GM12891 (cell line): ENCODE measurements at regions not wholly inside any gene's neighbourhood (a gene's known extent, or its start where the extent isn't known, plus 50 kb on each side); places are given as distances from the start of the nearest gene placed in this dataset.
"Not testable (repeated sequence)": the region's sequence is repeated elsewhere in the genome, so short reads cannot be mapped to it uniquely, and the experiment has no call there.

Experiments used
- DNase-seq: peaks from one replicate; pipeline ENCODE4 v3.0.0; 2011; ENCODE audit warnings: low spot score; ENCODE audit not compliant: insufficient read length
- FAIRE-seq: peaks from 2 replicates; lab custom pipeline; 2011; peaks lifted over from hg19 to GRCh38; lab: Jason Lieb, UNC
- PAX5 ChIP-seq: IDR thresholded peaks from 2 replicates; pipeline ENCODE4 v1.6.1; 2011; ENCODE audit warnings: low read length, moderate library complexity, mild to moderate bottlenecking; ENCODE audit not compliant: insufficient read depth, severe bottlenecking
- POLR2A ChIP-seq: IDR thresholded peaks from 2 replicates; pipeline ENCODE4 v1.6.1; 2011; ENCODE audit warnings: low read depth, low read length, control low read depth
- POLR2AphosphoS5 ChIP-seq: IDR thresholded peaks from 2 replicates; pipeline ENCODE4 v1.6.1; 2011; ENCODE audit warnings: low read depth, low read length, control low read depth
- POU2F2 ChIP-seq: IDR thresholded peaks from 2 replicates; pipeline ENCODE4 v1.6.1; 2011; ENCODE audit warnings: low read depth, mild to moderate bottlenecking, control low read depth, low read length, moderate library complexity
- SPI1 ChIP-seq: IDR thresholded peaks from 2 replicates; pipeline ENCODE4 v1.6.1; 2011; ENCODE audit warnings: low read depth, low read length, control low read depth
- TAF1 ChIP-seq: IDR thresholded peaks from 2 replicates; pipeline ENCODE4 v1.6.1; 2011; ENCODE audit warnings: low read depth, low read length, control low read depth

DNA sequence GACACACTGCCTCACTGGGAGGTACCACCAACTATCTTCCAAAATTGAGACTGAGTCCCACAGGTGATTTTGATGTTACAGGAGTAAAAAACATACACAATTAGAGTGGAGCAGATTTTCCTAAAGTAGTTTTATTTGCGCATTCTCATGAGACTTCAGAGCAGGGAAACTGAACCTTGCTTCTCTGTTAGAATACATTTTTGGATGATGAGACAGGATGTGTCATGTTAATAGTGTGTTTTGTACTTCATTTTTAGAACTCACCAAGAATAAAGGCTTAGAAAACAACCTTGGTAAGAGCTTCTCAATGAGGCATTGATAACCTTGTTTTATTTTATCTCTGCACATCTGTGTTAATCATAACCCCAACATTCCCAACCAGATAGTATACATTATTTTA lies 310.2 kb upstream of the GALNT5 start:
- FAIRE-seq, result no peak
- TF ChIP-seq SPI1, result no peak
- DNase-seq, result no peak

DNA sequence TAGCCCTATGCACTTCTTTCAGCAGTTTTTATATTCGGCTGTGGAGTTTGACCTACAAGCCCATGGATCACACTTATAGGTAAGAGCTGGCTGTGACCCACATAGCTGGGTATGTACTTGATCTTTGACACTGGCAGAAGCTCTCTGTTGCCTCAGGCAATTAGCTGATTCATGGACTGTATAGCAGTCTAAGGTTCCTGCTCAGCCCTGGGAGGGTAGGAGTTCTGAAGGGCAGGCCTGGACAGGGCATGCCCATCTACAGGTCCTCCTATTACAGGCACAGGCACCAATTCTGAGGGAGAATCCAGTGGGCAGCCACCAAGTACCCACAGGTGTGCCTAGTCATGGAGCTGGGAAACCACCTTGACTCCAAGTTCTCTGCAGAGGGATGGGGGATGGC lies 301.8 kb upstream of the GALNT5 start:
- DNase-seq (no peak), FAIRE-seq (no peak)
- no peak for TF ChIP-seq POU2F2
- no peak for TF ChIP-seq PAX5
- no peak for TF ChIP-seq TAF1
- no peak for TF ChIP-seq POLR2AphosphoS5
- TF ChIP-seq SPI1, result no peak
- TF ChIP-seq POLR2A, result no peak

DNA sequence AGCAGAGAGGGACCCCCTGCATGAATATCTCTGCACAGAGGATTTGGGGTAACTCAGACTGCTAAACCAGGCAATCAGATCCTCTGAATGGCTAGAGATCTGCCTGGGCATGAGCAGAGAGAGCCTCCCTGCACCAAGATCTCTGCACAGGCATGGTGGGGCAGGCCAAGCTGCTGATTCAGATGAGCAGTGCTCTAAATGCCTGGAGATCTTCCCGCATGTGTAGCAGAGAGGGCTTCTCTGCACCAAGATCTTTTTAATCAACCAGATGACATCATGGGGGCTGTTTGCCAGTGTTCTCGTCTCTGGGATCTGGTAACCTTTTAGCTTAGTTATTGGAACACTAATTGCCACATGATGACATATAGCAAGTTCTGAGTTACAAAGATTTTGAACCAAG lies 301.3 kb upstream of the GALNT5 start:
- TF ChIP-seq TAF1, result no peak
- TF ChIP-seq SPI1, result no peak
- no peak for TF ChIP-seq POLR2A
- TF ChIP-seq POU2F2, result no peak
- TF ChIP-seq POLR2AphosphoS5, result no peak
- TF ChIP-seq PAX5, result no peak
- FAIRE-seq (no peak), DNase-seq (no peak)

DNA sequence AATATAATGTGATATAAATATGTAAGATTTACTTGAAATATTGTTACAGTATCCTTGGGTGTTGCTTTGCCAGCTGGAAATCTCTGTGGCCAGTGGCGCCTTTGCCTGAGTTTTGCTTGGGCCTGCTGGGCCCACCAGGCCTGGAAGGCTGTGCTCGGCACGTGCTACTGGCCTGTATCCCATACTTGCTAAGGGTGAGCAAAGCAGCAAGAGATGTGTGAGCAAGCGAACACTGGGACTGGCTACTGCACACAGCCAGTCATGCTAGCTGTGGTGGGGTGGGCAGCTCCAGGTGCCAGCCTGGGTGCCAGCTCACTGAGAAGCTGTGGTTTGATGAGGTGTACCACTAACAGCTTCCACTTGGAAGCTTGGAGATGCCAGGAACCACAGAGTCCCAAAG lies 299.1 kb upstream of the GALNT5 start:
- FAIRE-seq (no peak), DNase-seq (no peak)
- no peak for TF ChIP-seq POU2F2
- TF ChIP-seq PAX5, result no peak
- TF ChIP-seq TAF1, result no peak
- TF ChIP-seq SPI1, result no peak
- TF ChIP-seq POLR2A, result no peak
- no peak for TF ChIP-seq POLR2AphosphoS5

DNA sequence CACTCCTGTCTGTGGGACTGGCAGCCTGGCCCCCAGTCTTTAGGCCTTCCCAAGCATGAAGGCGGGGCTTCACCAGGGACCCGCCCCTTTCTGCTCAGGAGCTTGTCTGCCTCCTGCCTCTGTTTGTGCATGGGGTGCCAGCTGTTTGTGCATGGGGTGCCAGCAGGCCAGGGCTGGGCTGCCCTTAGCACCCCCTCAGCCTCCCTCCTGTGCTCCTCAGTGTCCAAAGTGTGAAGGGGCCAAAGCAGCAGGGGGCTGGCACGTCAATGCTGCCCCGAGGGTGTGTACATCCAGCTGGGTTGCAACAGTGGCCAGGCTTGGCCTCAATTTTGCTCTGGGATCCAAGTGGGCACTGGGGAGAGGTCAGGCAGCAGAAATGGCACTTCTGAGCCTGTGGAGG lies 298.0 kb upstream of the GALNT5 start:
- FAIRE-seq (no peak), DNase-seq (no peak)
- no peak for TF ChIP-seq POLR2AphosphoS5
- TF ChIP-seq SPI1, result no peak
- TF ChIP-seq TAF1, result no peak
- no peak for TF ChIP-seq PAX5
- no peak for TF ChIP-seq POLR2A
- TF ChIP-seq POU2F2, result no peak

DNA sequence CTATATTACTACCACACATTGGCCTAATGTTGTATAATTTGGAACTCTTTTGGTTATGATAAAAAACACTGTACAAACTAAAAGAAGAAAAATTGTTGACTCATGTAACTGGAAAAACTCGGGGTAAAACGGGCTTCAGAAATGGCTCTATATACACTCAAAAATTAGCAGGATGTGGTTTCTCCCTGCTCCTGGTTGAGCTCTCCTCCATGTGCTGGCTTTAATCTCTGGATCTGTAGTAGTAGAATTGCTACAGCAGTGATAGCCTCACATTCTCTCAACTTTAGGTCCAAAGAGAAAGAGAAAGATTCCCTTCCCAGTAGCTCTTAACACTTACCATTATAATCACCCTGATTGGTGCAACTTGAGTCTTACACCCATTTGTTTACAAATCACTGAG lies 274.9 kb upstream of the GALNT5 start:
- FAIRE-seq (no peak), DNase-seq (no peak)
- no peak for TF ChIP-seq POLR2AphosphoS5
- TF ChIP-seq PAX5, result no peak
- TF ChIP-seq POU2F2, result no peak
- TF ChIP-seq TAF1, result no peak
- no peak for TF ChIP-seq SPI1
- TF ChIP-seq POLR2A, result no peak

DNA sequence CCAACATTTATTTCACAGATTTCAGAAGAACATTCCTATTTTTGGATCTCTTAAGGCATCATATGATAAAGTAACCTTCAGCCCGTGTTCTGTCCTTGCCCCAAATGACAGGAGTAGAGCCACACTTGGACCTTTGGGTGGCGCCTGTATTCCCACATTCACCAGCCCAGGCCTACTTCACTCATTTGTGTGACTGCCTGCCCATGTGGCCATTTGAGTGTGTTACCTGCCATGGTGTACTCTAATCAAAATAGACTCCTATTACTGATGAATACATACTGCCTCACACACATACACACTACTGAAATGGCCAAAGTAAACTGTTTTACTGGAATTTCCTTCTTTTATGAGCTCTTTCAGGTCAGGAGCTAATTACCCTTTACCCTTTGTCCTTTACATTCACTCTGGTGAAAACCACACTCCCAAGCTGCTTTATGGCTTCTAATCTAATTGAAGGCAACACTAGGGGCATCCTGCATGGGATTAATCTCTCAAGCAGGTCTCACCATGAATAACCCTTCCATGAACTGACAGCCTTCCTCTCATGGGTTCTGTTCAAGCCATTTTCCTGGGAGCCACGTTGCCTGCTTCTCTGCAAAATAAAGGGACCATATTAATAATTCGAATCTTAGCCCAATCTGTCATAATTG lies 271.0 kb upstream of the GALNT5 start:
- DNase-seq (no peak), FAIRE-seq (no peak)
- no peak for TF ChIP-seq TAF1

DNA sequence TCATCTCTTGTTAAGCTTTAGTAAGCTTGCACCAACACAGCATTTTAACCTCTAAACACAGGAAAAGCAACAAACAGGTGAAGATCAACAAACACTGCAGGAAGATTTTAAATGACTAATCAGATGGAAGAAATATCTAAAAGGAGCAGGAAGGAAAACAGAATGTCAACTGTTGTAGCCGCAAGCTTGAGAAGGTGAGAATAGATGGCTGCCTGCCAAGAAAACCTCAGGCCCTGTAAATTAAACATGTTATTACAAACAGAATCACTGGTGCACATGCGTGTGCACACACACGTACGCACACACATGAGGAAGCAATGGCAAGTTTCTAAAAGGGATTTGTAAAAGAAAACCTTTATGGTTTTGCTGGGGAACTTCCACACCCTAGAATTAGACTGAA lies 257.8 kb upstream of the GALNT5 start:
- FAIRE-seq (no peak), DNase-seq (no peak)
- TF ChIP-seq SPI1, result no peak
- no peak for TF ChIP-seq TAF1
- TF ChIP-seq POLR2AphosphoS5, result no peak
- TF ChIP-seq POU2F2, result no peak

DNA sequence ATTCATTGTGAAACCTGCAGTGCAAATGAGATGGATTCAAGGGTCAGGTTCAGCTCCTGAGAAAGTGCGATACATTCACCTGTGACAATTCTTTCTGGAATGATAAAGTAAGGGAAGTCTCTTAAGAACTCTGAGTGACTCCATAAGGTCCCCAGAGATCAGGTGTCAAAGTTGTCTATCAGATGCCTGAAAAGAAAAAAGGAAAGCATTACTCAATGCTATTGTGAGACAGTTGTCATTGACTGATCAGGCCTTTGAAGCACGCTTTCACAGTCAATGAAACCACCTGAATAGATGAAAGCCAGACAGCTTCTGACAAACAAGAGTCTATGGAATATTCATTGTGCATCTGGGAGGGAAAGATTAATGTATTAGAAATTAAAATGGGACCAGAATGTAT lies 252.7 kb upstream of the GALNT5 start:
- FAIRE-seq, result no peak
- TF ChIP-seq TAF1, result no peak
- no peak for TF ChIP-seq POLR2AphosphoS5
- no peak for TF ChIP-seq SPI1
- no peak for TF ChIP-seq POU2F2
- no peak for TF ChIP-seq POLR2A
- DNase-seq, result no peak

DNA sequence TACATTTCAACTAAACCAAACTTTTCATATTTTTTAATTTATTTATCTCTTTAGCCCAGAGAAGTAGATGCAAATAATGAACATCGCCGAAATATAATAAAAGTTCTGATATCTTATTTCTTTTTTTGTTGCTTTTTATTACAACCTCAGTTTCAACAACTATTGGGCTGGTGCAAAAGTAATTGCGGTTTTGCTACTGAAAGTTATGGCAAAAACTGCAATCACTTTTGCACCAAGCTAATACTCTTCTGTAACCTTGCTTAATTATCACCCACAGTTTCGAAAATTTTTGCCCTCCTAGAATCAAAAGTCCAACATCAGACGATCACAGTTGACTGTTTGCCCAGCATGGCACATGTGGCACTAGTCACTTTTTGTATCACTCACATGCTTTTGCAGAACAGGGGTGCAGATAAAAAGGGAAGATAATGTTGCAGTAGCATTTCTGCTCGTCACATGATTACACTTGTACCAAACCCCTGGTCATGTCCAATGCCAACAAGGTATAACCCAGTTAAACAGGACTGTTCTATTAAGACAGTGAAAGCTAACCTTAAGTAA lies 242.4 kb upstream of the GALNT5 start:
- no peak for TF ChIP-seq PAX5
- TF ChIP-seq POU2F2, result no peak
- no peak for TF ChIP-seq POLR2A
- TF ChIP-seq SPI1, result no peak
- no peak for TF ChIP-seq POLR2AphosphoS5
- TF ChIP-seq TAF1, result no peak
- FAIRE-seq (no peak), DNase-seq (no peak)

DNA sequence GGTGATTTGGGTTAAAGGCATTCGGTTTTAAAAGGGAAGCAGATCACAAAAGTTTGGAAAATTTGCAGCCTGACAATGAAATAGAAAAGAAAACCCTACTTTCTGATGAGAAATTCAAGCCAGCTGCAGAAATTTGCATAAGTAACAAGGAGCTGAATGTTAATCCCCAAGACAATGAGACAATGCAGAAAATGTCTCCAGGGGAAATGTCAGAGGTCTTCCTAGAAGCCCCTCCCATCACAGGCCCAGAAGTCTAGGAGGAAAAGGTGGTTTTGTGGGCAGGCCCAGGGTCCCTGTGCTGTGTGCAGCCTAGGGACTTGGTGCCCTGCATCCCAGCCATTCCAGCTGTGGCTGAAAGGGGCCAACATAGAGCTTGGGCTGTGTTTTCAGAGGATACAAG lies 234.2 kb upstream of the GALNT5 start:
- not testable (repeated sequence) for FAIRE-seq, DNase-seq

DNA sequence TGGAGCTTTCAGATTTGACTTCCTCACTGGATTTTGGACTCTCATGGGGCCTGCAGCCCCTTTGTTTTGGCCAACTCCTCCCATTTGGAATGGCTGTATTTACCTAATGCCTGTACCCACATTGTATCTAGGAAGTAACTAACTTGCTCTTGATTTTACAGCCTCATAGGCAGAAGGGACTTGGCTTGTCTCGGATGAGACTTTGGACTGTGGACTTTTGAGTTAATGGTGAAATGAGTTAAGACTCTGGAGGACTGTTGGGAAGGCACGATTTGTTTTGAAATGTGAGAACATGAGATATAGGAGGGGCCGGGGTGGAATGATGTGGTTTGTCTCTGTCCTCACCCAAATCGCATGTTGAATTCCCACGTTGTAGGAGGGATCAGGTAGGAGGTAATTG lies 233.4 kb upstream of the GALNT5 start:
- no peak for TF ChIP-seq POLR2AphosphoS5
- TF ChIP-seq POLR2A, result no peak
- no peak for TF ChIP-seq PAX5
- no peak for TF ChIP-seq POU2F2
- TF ChIP-seq SPI1, result no peak
- TF ChIP-seq TAF1, result no peak
- FAIRE-seq, result no peak
- no peak for DNase-seq
